Right hindlimb (tissue), 1 donor: ENCODE measurements at regions not wholly inside any gene's neighbourhood (a gene's known extent, or its start where the extent isn't known, plus 50 kb on each side); places are given as distances from the start of the nearest gene placed in this dataset.
"Not testable (repeated sequence)": the region's sequence is repeated elsewhere in the genome, so short reads cannot be mapped to it uniquely, and the experiment has no call there.

ENCODE experiments used
- DNase-seq: peaks from one replicate; pipeline ENCODE4 v3.0.0-alpha.2; 2018

DNA sequence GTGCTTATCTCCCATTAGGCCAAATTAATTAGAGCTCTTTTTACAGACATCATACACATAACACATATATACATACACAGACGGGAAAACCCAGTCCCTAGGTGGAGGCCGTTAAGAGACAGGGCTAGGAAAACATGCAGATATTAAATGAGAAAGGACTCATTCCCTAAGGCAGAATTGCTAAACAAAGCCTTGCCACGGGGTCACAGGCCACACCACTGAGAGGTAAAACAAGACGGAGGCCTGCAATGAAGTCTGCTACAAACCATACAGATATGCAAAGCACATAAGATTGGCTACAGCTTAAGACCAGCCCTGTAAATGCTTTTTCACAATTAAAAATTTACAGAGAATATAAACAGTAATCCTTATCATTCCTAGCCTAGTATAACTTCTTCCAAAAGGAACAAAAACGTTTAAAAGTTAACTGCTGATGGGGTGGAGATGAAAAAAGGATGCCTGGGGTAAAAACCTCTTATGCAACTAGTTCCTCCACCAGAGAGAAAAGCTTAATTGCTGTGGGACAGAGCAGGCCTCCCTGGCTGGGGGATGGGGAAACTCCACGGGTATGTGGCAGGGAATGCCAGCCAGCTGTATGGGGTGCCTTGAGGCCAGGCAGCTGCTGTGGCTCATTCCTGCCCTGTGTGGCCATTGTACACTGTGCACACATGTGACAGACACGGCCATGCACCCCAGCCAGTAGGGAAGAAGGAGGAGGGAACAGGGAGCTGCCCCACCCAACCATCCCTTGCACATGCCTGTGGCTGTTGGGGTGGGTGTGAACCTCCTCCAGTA, 481.4 kb upstream of the LMCD1 start:
- DNase-seq = no peak

DNA sequence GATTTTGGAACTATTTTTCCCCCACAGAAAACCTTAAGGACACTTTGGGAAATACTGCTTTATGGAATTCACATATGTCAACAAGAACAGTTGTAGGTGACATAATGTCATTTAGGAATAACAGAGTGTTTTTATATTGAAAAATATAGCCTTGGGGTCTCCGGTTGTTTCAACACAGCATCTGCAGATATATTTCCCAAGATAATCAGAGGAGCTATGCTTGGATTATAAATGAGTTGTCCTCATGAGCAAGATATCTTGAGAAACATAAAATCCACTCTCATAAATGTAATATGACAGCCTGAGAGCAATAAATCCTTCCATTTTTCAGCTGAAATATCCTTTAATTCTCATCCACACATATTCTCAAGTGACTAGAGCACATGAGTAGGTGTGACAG, 473.7 kb upstream of the LMCD1 start:
- no peak for DNase-seq

DNA sequence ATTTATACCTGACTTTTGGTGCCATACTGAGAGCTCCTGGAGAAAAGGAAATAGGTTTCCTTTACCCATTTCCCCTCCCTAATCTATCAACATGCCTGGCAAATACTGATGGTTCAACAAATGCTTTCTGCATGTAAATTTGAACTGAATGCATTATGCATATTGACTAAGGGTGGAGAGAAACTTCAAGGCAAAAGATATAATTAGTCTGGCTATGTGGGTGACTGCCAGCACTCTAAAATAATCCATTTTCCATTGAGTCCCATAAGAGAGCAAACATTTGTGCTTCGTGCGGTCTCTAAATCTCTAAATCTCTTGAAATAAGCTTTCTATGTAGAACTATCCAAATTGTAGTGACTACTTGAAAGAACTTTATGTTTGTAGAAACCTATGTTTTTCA, 451.3 kb upstream of the LMCD1 start:
- DNase-seq = no peak

DNA sequence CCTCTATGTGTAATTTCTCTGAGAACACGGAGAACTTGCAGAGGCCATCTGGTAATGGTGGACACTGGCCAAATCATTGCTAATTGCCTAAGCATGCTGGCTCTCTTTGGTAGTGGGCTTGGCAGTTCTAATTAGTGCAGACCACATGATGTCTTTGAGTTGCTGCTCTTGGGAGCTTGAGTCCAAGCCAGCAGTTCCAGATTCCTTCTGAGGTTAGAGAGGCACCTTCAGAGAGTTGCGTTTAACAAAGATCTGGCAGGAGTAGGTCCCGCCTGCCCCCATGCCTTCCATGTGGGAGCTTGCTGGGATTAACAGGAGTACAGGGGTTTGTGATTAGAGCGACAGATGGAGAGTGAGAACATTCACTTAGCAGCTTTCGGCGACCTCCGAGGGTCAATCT, 449.0 kb upstream of the LMCD1 start:
- DNase-seq = peak; percentile 44

DNA sequence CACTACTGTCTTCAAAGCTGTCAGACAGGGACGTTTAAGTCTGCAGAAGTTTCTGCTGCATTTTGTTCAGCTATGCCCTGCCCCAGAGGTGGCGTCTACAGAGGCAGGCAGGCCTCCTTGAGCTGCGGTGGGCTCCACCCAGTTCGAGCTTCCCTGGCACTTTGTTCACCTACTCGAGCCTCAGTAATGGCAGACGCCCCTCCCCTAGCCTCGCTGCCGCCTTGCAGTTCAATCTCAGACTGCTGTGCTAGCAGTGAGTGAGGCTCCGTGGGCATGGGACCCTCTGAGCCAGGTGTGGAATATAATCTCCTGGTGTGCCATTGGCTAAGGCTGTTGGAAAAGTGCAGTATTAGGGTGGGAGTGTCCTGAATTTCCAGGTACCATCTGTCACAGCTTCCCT, 433.5 kb upstream of the LMCD1 start:
- not testable (repeated sequence) for DNase-seq

DNA sequence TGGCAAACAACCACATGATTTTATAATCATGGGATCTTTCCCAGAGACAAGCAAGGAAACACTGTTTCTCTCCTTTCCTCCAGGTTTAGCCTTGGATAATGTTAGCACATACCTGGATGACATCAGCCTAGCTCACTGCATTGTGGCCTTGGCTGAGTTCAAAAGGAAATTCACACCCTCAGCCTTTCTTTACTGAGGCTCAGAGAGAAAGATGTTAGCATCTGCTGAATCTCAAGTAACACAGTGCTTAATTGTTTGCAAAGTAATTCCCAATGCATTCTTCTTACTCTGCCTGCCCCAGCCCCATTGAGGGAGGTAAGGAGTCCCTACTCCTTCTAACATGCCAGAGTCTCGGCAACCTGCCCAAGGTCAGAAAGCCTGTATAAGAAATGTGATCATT, 432.2 kb upstream of the LMCD1 start:
- no peak for DNase-seq

DNA sequence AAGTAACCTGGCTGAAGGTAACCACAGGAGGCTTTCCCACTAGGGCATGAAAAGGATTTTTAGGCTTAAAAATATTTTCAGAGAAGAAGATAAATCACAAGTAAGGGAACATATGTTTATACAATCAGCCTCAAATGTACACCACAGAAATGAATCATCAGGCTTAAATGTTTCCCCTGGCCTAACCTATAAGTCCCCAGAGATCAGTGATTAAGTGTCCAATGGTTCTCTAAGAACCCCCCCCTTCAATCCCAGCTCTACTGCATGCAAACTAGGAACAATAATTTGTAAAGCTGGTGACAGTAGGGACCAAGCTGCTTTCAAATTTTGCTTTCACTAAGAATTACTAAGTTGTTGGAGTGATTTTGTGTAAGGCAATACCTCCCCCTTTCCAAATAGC, 431.6 kb upstream of the LMCD1 start:
- DNase-seq = no peak

DNA sequence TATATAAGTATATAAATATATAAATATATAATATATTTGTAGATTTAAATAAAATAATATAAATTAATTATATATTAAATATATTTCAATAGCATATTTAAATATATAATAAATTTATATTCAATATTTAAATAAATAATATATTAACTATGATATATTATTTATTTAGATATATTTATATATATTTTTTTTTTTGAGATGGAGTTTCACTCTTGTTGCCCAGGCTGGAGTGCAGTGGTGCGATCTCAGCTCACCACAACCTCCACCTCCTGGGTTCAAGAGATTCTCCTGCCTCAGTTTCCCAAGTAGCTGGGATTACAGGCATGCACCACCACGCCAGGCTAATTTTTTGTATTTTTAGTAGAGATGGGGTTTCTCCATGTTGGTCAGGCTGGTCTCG, 426.9 kb upstream of the LMCD1 start:
- DNase-seq = not testable (repeated sequence)

DNA sequence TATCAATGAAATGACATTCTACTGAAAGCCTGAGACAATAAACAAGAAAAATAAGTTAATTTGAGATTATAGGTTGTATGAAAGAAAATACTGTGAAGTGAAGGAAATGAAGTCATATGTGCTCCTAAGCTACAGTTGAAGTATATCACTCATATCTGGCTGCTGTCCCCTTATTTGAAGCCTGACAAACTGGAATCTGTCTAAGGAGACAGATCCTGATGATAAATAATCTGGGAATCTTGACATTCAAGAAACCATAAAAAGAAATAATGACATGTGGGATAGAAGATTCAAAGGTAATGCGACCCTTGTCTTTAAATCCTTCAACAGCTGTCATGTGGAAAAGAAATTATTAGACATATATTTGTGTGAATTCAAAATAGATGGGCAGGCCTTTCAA, 424.5 kb upstream of the LMCD1 start:
- no peak for DNase-seq

DNA sequence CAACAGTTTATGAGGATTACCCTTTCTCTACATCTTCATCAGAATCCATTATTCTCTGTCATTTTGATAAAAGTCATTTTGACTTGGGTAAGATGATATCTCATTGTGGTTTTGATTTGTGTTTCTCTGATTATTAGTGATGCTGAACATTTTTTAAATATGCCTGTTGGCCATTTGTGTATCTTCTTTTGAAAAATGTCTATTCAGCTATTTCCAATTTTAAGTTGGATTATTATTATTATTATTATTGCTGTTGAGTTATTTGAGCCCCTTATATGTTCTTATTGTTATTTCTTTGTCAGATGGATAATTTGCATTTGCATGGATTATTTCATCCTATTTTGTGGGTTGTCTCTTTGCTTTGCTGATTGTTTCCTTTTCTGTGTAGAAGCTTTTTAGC, 421.2 kb upstream of the LMCD1 start:
- no peak for DNase-seq

DNA sequence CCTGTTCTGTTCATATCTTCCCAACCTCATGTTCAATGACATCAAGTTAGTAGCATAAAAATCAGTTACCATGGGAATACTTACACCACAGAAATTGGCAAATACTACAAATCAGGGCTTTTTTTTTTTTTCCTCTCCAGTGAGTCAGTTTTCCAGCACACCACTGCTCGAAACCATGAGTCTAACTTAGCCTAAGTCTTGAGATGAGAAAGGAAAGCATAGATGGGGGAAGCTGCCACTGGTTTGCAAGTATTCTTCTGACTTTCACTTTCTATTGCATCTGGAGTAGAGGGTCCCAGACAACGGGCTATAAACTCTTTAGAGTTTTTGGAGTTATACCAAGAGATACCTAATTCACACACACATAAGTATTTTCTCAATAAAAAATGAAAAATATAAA, 416.1 kb upstream of the LMCD1 start:
- DNase-seq = no peak

DNA sequence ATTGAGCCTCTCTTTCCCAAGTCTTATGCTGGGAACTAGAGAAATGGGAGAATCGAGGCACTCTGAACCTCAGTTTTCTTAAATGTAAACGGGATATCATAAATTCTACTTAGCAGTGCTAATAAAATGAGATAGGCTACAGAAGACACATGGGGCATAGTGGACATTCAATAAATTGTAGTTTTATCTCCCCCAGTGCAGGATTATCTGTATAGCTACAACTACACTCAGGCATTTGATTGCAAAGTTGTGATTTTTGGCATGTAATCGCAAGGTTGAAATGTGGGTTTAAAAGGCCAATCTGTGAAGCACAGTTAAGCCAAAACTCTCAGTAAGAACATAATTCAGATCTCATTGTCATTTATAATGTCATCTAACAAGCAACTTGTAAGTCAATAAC, 413.7 kb upstream of the LMCD1 start:
- DNase-seq = no peak

DNA sequence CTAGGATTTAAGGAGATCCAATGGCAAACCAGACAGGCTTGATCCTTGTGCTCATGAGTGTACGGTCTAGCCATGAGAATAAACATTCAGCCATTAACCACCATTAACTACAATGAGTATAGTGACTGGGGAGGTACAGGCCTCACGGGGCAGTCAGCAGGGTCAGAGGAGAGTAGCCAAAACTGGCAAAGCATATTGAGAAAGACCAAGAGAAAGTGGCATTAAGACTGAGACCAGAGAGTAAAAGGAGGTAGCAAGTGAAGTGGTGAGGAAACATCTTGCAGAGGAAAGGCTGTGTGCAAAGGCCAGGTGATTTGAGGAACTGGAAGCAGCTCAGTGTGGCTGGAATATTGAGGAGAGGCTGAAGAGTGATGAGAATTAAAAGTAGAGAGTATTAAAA, 407.2 kb upstream of the LMCD1 start:
- no peak for DNase-seq

DNA sequence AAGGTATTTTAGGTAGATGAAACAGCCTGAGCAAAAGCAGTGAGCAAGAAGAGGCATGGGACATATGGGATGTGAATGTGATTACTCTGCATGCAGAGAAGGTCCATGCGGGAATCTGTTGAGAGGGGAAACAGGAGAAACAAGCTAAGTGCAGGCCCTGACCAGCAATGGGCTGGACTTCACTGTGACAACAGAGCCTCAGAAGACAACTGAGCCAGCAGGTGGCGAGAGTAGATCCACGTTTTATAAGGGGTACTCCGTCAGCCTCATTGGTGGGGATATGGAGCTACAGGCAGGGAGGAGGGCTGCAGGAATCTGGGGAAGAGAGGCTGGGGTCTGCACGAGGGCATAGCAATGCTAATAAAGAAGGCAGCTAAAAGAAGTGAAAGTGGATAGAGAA, 405.9 kb upstream of the LMCD1 start:
- DNase-seq = no peak

DNA sequence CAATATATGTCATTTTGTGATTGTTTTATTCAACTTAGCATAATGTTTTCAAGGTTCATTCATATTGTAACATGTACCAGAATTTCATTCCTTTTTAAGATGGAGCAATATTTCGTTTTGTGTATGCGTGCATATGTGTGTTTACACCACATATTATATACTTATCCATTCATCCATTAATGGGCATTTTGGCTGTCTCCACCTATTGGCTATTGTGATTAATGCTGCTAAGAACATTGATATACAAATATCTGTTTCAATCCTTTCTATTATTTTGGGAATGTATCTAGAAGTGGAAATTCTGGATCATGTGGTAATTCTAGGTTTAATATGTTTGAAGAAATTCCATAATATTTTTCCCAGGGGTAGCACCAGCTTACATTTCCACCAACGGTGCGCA, 403.9 kb upstream of the LMCD1 start:
- no peak for DNase-seq

DNA sequence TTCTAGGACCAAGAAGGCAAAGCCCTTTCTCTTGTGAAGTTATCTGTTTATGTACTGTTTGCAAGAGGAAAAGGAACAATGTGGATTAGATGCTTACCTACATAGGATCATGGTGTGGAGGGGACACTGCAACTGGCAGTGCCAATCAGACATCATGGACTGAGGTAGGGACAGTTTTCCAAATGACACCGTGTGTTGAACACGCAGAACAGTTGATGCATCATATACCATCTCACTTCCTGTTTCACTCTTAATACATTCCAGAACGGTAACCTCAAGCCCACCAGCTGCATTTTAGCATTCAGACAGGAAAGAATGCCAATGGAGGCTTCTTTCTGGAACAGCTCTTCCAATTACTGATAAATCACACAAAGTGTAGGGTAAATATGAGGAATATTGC, 397.7 kb upstream of the LMCD1 start:
- DNase-seq = no peak

DNA sequence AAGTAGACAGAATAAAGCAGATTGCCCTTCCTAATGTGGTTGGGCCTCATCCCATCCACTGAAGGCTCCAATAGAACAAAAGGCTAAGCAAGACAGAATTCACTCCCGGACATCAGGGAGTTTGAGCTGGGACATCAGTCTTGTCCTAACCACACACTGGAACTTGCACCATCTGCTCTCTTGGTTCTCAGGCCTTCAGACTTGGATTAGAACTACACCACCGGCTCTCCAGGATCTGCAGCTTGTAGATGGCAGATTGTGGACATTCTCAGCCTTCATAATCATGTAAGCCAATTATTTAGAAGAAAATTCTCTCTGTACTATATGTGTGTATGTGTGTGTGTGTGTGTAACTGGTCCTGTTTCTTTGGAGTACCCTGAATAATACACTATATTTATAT, 394.7 kb upstream of the LMCD1 start:
- DNase-seq = no peak

DNA sequence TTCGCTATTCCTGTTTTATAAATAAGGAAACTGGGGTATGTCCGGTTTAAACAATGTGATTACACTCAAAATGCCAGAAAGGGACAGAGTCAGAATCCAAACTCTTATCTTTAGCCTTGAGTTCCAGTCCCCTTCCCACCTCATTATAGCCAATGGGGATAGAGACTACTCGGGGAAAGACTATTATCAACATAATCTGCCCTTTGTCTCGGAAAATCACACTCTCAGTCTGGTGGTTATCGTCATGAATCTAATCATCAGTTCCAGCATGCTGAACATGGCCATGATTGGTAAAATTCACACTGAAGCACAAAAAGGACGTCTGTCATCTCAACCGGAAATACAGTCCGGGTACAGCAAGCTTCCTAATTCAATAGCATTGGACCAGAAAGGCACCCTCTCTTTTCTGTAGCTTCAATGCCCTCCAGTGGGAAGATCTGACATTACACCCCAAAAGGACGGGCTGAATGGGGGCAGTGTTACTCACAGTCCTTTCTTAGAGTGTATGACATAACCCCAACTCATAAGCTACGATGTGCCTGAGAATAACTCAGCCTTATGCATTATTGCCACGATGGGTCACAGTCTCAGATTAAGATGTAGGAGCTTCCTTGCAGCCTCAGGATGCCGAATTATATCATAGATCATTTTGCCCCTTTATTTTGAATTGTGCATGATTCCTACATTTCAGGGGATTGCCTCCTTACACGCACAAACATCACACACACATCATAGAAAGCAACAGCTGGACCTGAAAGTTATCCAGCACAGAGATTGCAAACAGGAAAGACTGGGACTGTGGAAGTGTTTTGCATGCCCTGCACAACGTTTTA, 390.4 kb upstream of the LMCD1 start:
- peak; percentile 78 for DNase-seq

DNA sequence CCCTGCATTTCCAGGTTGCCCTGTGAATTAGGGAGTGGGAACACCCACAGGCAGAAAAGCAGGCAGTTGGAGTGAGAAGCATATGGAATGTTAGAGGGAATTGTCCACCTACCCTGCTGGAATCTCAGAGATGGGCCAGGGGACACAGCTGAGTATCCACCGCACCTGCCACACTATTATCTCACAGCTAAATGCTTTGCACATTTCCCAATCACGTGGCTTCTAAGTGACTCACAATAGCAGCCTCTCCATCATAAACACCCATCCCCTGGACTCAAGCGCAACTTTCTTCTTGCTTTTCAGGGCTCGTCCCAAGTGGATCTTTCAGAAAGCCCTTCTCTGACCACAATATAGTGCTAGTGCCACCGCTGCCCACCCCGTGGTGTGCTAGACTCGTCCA, 389.0 kb upstream of the LMCD1 start:
- no peak for DNase-seq

DNA sequence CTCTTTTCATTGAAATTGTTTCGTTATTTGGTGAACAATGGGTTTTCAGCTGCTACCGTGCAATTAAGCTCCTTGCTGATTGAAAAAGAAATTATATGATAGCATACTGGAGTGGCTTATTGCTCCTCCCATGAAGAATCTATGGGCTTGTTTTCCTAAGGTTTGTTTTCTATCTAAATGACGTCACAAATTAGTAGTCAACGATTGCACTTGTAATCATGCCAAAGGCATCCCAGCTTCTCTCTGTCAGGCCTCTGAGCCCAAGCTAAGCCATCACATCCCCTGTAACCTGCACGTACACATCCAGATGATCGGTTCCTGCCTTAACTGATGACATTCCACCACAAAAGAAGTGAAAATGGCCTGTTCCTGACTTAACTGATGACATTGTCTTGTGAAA, 388.0 kb upstream of the LMCD1 start:
- DNase-seq = no peak

DNA sequence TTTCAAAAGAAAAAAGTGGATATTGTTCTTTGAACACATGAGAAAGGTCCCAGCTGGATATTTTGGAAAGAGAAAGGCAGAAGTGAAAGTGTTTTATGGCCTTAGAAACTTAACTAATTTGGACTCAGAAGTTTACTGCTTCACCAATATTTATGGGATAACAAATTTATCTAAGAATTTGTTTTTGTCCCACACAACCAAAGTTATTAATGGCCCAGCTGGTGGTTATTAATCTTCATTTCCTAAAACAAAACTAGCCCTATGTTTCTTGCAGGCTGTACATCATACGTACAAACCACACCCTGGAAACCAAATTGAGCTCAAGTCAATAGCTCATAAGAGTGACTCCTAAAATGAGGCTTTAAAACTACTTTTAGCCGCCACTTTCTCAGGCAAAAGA, 372.9 kb upstream of the LMCD1 start:
- DNase-seq = no peak

DNA sequence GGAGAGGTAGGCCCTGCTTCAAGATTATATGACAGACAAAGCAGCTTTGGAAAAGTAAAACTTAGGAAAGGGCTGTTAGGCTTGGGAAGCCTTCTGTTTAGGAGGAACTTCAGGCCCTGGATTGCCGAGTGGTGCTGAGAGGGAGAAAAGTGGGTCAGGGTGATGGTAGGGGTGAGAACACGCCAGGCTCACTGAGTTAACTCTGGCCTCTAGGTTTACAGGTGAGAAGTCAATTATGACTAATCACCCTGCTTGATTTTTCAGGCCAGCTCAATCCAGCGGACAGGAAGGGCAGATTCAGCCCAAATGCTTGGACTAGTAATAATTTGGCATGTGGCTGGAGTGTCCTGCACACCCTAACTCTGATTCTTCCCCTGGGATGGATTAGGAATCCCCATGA, 365.1 kb upstream of the LMCD1 start:
- DNase-seq = no peak

DNA sequence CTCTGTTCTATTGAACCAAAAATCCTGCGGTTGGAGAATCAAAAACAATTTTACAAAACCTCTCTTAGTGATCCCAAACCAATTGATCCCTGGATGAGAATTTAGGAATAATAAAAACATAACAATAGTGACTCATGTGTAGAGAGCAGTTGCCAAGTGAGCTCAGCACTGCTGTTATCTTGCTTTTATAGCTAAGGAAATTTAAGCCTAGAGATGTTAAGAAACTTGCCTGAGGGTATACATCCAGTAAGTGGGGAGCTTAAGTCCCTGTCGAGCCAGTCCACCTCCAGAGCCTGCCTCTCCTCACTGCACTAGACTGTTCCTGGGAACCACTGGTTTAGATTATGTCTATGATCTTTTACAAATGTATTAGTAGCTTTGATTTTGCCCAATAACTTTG, 358.4 kb upstream of the LMCD1 start:
- no peak for DNase-seq

DNA sequence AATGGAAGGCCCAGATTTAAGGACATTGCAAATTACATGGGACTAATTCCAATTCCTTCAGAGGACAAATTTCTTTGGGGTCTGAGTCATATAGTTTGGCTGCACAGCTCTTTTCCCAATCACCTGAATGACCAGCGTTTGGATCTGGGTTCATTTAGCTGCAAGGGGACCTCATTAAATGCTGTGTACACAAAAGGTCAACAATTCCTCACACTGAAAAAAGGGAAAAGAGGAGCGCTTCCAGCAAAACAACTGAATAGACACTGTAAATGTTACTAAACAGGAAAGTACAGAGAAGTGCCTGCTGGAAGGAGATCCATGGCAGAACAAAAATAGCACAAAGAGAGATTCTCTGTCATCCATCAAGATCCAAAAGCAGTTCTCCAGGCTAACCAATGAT, 356.0 kb upstream of the LMCD1 start:
- no peak for DNase-seq

DNA sequence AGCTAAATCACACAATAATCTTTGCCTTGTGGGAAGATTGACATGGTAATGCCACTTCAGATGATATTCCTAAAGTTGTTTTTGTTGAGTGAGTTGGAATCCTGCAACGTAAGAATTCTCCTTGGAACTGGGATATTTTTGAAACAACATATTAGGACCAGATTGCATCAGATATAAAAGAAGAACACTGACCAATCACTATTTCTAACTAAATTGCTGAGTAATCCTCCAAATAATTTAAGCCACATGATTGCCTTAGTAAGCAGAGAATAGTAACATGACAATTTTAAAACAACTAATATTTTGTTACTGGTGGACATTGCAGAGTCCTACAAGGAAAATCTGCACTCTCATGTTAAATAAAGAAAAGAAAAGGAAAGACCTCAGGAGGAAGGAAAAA, 353.9 kb upstream of the LMCD1 start:
- no peak for DNase-seq
